ENCODE measurements at regions not wholly inside any gene's neighbourhood (a gene's known extent, or its start where the extent isn't known, plus 50 kb on each side); places are given as distances from the start of the nearest gene placed in this dataset.

GRCh38 chr2:30318987-30319782, 87.9 kb downstream of the LBH start:
- TF ChIP-seq REST (IDR thresholded peaks at IDR 0.05; ENCODE audit: borderline replicate concordance) (no peak), POLR2AphosphoS5 (IDR thresholded peaks at IDR 0.05) (no peak), CTCF (IDR thresholded peaks at IDR 0.05; ENCODE audit: poor library complexity, severe bottlenecking) (no peak), SMC3 (conservative IDR thresholded peaks at IDR 0.05; ENCODE audit: poor library complexity) (no peak), EZH2 (IDR thresholded peaks at IDR 0.05; ENCODE audit: borderline replicate concordance, insufficient read depth, low read length, poor library complexity, severe bottlenecking) (no peak), TAF1 (IDR thresholded peaks at IDR 0.05; ENCODE audit: low read depth) (no peak), RAD21 (conservative IDR thresholded peaks at IDR 0.05) (no peak)
